ENCODE measurements at regions not wholly inside any gene's neighbourhood (a gene's known extent, or its start where the extent isn't known, plus 50 kb on each side); places are given as distances from the start of the nearest gene placed in this dataset.

- TF ChIP-seq POLR2A (IDR thresholded peaks at IDR 0.05; ENCODE audit: low read length) (no peak), GATA1 (IDR thresholded peaks at IDR 0.05; ENCODE audit: low read depth, low read length) (no peak)
Observed at GRCh38 chr3:83926291-83926690, 1032.5 kb upstream of the CADM2 start.
